SK-N-SH treated with all-trans-retinoic acid at 6 μM for 48 hours (cell line): ENCODE measurements at regions not wholly inside any gene's neighbourhood (a gene's known extent, or its start where the extent isn't known, plus 50 kb on each side); places are given as distances from the start of the nearest gene placed in this dataset.

Source experiments
- ATAC-seq: fragments of 200-7000 bp; cut with Tn5 transposase; 3 replicates; pipeline ENCODE4 v1.9.1; 2020; ENCODE audit warnings: mild to moderate bottlenecking, moderate library complexity
- ARNTL ChIP-seq: fragments of 450-650 bp; formaldehyde crosslinking; IDR thresholded peaks from 2 replicates; pipeline ENCODE4 v1.5.0; 2020; ENCODE audit warnings: low read depth, mild to moderate bottlenecking, moderate library complexity, borderline replicate concordance
- BACH2 ChIP-seq: fragments of 250-450 bp; sonication (Bioruptor Pico); IDR thresholded peaks from 2 replicates; pipeline ENCODE4 v1.9.0; 2021; ENCODE audit warnings: mild to moderate bottlenecking, borderline replicate concordance
- CSDC2 ChIP-seq: fragments of 250-450 bp; sonication (Bioruptor Pico); IDR thresholded peaks from 2 replicates; pipeline ENCODE4 v1.5.0; 2020; ENCODE audit warnings: mild to moderate bottlenecking, moderate library complexity
- CSRNP3 ChIP-seq: fragments of 250-450 bp; sonication (Bioruptor Pico); IDR thresholded peaks from 2 replicates; pipeline ENCODE4 v1.5.1; 2021; ENCODE audit warnings: mild to moderate bottlenecking, moderate library complexity
- ESRRG ChIP-seq: fragments of 250-450 bp; sonication (Bioruptor Pico); IDR thresholded peaks from 2 replicates; pipeline ENCODE4 v1.6.1; 2021; ENCODE audit warnings: mild to moderate bottlenecking
- GLIS3 ChIP-seq: fragments of 250-450 bp; sonication (Bioruptor Pico); IDR thresholded peaks from 2 replicates; pipeline ENCODE4 v1.5.0; 2020; ENCODE audit warnings: mild to moderate bottlenecking, moderate library complexity
- ISL1 ChIP-seq: fragments of 250-450 bp; sonication (Bioruptor Pico); IDR thresholded peaks from 2 replicates; pipeline ENCODE4 v2.1.2; 2022; ENCODE audit warnings: mild to moderate bottlenecking, moderate library complexity
- OSR1 ChIP-seq: fragments of 250-450 bp; sonication (Bioruptor Pico); IDR thresholded peaks from 2 replicates; pipeline ENCODE4 v1.8.0; 2022; ENCODE audit warnings: moderate library complexity, mild to moderate bottlenecking, inconsistent platforms
- PATZ1 ChIP-seq: fragments of 250-450 bp; sonication (Bioruptor Pico); IDR thresholded peaks from 2 replicates; pipeline ENCODE4 v1.8.0; 2020; ENCODE audit warnings: mild to moderate bottlenecking, moderate library complexity, borderline replicate concordance
- POU6F1 ChIP-seq: fragments of 250-450 bp; sonication (Bioruptor Pico); IDR thresholded peaks from 2 replicates; pipeline ENCODE4 v1.8.0; 2021; ENCODE audit warnings: low read depth, mild to moderate bottlenecking, moderate library complexity, borderline replicate concordance
- PPARA ChIP-seq: fragments of 250-450 bp; sonication (Bioruptor Pico); IDR thresholded peaks from 2 replicates; pipeline ENCODE4 v1.5.0; 2020; ENCODE audit warnings: mild to moderate bottlenecking, borderline replicate concordance
- RARB ChIP-seq: fragments of 250-450 bp; sonication (Bioruptor Pico); IDR thresholded peaks from 2 replicates; pipeline ENCODE4 v1.8.0; 2021; ENCODE audit warnings: mild to moderate bottlenecking, moderate library complexity
- TCF4 ChIP-seq: fragments of 250-450 bp; sonication (Bioruptor Pico); IDR thresholded peaks from 2 replicates; pipeline ENCODE4 v1.8.0; 2021; ENCODE audit warnings: mild to moderate bottlenecking, moderate library complexity, borderline replicate concordance
- TOX ChIP-seq: fragments of 250-450 bp; sonication (Bioruptor Pico); IDR thresholded peaks from 2 replicates; pipeline ENCODE4 v1.8.0; 2021; ENCODE audit warnings: mild to moderate bottlenecking, moderate library complexity, borderline replicate concordance
- TSHZ2 ChIP-seq: fragments of 250-450 bp; sonication (Bioruptor Pico); IDR thresholded peaks from 2 replicates; pipeline ENCODE4 v1.5.0; 2020; ENCODE audit warnings: mild to moderate bottlenecking, moderate library complexity
- ZC3H10 ChIP-seq: fragments of 250-450 bp; sonication (Bioruptor Pico); IDR thresholded peaks from 2 replicates; pipeline ENCODE4 v1.5.1; 2021; ENCODE audit warnings: mild to moderate bottlenecking, moderate library complexity
- ZFP3 ChIP-seq: fragments of 250-450 bp; sonication (Bioruptor Pico); IDR thresholded peaks from 2 replicates; pipeline ENCODE4 v1.5.0; 2020; ENCODE audit warnings: mild to moderate bottlenecking, moderate library complexity
- ZFP30 ChIP-seq: fragments of 450-650 bp; formaldehyde crosslinking; IDR thresholded peaks from 2 replicates; pipeline ENCODE4 v1.5.0; 2022; ENCODE audit warnings: mild to moderate bottlenecking, moderate library complexity
- ZNF565 ChIP-seq: fragments of 450-650 bp; formaldehyde crosslinking; conservative IDR thresholded peaks from 2 replicates; pipeline ENCODE4 v1.5.0; 2020; ENCODE audit warnings: low read depth, mild to moderate bottlenecking, moderate library complexity
- ZNF70 ChIP-seq: fragments of 450-650 bp; formaldehyde crosslinking; IDR thresholded peaks from 2 replicates; pipeline ENCODE4 v1.5.0; 2020; ENCODE audit warnings: mild to moderate bottlenecking, moderate library complexity
- ZNF8 ChIP-seq: fragments of 450-650 bp; formaldehyde crosslinking; IDR thresholded peaks from 2 replicates; pipeline ENCODE4 v1.5.0; 2020; ENCODE audit warnings: mild to moderate bottlenecking, moderate library complexity

GRCh38 chr11:96978751-96979150 lies 588.9 kb downstream of the JRKL start:
- ATAC-seq, result no peak
- TF ChIP-seq ZNF565 (no peak), ZFP3 (no peak), TOX (CRISPR knock-in tag) (no peak), OSR1 (no peak), PPARA (CRISPR knock-in tag) (no peak), PATZ1 (CRISPR knock-in tag) (no peak), POU6F1 (CRISPR knock-in tag) (no peak), TSHZ2 (no peak)

- no peak for ATAC-seq
- no peak for TF ChIP-seq ISL1 (CRISPR knock-in tag)
These were observed 596.7 kb downstream of the JRKL start for GRCh38 chr11:96986516-96986915.

- TF ChIP-seq PATZ1 (CRISPR knock-in tag), result no peak
- no peak for TF ChIP-seq ARNTL (CRISPR knock-in tag)
- no peak for TF ChIP-seq CSDC2
- no peak for TF ChIP-seq RARB (CRISPR knock-in tag)
- TF ChIP-seq TSHZ2, result no peak
- TF ChIP-seq TCF4 (CRISPR knock-in tag), result no peak
- TF ChIP-seq ZFP30, result no peak
- TF ChIP-seq ZC3H10 (CRISPR knock-in tag), result no peak
- TF ChIP-seq TOX (CRISPR knock-in tag), result no peak
- TF ChIP-seq ZNF8 (CRISPR knock-in tag), result no peak
- no peak for TF ChIP-seq POU6F1 (CRISPR knock-in tag)
- no peak for TF ChIP-seq CSRNP3
- TF ChIP-seq ZNF565, result no peak
- no peak for TF ChIP-seq PPARA (CRISPR knock-in tag)
- no peak for TF ChIP-seq BACH2 (CRISPR knock-in tag)
- TF ChIP-seq ZFP3, result no peak
- TF ChIP-seq OSR1, result no peak
- TF ChIP-seq GLIS3 (CRISPR knock-in tag), result no peak
- no peak for TF ChIP-seq ESRRG (CRISPR knock-in tag)
- TF ChIP-seq ZNF70 (CRISPR knock-in tag), result no peak
- ATAC-seq, result no peak
These were observed 601.1 kb downstream of the JRKL start for GRCh38 chr11:96990914-96991313.
